ENCODE measurements at regions not wholly inside any gene's neighbourhood (a gene's known extent, or its start where the extent isn't known, plus 50 kb on each side); places are given as distances from the start of the nearest gene placed in this dataset.

GRCh38 chr17:65477600-65477999 lies 83.8 kb downstream of the AXIN2 start:
- no peak for DNase-seq (ENCODE audit: low read depth)

- no peak for DNase-seq (ENCODE audit: low read depth)
Observed at GRCh38 chr17:65474660-65475059, 86.8 kb downstream of the AXIN2 start.

DNA sequence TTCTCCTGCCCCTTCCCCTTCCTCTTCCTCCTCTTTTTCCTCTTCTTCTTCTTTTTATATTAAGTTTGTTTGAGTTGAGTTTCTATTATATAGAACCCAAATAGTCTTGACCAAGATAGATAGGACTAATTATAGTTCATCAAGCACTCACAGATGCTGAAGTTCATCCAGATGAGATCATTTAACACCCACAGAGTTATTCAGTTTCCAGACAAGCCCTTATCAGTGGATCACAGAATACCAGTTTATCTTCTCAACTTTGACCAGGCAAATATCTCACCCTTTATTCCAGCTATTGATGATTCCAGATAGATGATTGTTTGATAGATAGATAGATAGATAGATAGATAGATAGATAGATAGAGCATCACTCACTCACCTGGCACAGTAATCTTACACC lies 87.5 kb downstream of the AXIN2 start:
- DNase-seq (ENCODE audit: low read depth), result no peak

GRCh38 chr17:65473363-65473762 lies 88.1 kb downstream of the AXIN2 start:
- no peak for DNase-seq (ENCODE audit: low read depth)

DNA sequence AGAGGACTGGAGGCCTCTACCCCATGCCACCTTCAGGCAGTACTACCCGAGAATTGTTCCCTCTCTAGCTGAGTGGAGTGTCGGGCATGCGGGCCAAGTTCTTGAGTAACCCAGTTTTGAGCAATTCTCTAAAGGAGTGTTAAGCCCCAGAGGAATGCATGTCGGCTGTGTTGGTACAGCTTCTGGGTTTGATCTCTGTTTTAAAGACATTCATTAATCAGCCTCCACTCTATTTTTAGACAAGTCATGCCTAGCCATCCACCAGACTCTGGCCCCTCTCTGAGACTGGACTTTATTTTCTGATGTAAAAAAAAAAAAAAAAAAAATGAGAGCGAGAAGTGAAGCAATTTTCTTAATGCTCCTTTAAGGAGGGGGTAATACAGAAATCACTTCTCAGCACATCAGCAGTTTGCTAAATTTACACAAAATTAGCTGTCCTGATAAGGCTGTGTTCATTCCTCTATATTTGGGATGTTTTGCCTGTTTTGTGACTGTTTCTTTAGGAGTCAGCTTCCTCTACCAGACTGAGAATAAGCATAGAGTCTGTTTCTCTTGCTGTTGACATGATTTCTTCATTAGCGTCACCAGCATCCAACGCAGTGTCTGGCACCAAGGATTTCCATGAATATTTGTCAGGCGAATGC lies 88.7 kb downstream of the AXIN2 start:
- peak; percentile 2 for DNase-seq (ENCODE audit: low read depth)

DNA sequence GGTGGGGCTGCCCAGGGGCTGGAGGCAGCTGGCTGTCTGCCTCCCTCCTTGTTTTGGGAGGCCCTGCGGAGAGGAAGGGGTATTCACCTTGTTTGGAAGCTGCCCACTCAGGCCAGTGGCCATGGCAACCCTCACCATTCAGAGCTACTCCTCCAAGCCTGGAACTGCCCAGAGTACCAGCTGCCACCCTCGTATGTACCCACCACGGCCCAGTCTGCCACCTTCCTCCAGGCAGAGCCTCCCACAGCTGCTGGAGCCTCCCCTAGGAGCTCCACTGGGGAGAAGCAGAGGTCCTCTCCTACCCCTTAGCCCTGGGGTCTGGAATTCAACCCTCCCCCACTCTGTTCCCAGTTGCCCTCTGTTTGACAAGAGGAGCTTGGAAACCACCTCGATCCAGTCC lies 90.7 kb downstream of the AXIN2 start:
- no peak for DNase-seq (ENCODE audit: low read depth)

DNA sequence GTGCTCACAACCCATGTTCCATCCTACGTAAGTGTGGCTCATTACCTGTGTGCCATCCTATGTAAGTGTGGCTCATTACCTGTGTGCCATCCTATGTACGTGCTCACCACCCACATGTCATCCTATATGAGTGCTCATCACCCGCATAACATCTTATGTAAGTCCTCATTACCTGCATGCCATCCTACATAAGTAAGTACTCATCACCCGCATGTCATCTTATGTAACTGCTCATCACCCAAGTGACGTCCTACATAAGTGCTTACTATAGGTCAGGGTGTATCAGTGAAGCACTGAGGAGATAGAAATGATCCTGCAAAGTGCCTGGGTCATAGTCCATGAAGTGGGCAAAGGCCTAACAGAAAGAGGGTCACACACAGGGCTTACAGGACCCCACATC lies 93.1 kb downstream of the AXIN2 start:
- no peak for DNase-seq (ENCODE audit: low read depth)

DNA sequence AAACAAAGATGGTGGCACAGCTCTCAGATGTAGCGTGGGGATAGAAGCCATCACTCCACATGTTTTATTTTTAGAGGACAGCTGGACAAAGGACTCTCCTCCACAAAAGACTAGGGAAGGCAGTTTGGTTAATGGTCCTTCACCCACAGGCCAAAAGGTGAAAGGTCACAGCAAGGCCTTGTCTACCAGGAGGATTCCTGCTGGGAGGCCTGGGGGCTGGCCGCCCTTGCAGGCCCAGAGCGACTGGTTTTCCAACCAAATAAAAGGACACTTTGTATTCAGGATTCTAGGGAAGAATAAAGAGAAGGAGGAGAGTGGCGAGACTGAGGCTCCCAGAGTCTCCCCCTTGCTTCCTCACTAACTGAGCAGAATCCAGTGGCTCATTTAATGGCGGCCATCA lies 94.3 kb downstream of the AXIN2 start:
- DNase-seq (ENCODE audit: low read depth), result no peak

- DNase-seq (ENCODE audit: low read depth), result no peak
Observed at GRCh38 chr17:65466547-65466946, 94.9 kb downstream of the AXIN2 start.

DNA sequence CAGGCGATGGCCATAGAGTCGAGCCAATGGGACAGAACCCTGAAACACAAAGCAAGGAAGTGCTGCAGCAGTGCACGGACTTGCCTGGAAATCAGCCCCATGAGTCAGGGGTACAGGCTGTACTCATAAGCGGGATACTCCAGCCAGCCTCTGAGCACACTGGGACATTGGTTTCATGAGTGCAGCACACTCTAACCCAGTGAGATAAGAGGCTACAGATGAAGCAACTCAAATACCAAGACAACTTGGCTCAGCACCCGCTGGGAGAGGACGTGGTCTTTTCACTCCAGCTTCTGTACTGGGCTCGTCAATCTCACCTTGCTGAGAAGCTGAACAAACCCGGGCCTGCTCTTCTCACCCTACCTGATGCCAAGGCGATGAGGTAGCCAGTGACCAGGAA lies 98.2 kb downstream of the AXIN2 start:
- DNase-seq (ENCODE audit: low read depth), result no peak

DNA sequence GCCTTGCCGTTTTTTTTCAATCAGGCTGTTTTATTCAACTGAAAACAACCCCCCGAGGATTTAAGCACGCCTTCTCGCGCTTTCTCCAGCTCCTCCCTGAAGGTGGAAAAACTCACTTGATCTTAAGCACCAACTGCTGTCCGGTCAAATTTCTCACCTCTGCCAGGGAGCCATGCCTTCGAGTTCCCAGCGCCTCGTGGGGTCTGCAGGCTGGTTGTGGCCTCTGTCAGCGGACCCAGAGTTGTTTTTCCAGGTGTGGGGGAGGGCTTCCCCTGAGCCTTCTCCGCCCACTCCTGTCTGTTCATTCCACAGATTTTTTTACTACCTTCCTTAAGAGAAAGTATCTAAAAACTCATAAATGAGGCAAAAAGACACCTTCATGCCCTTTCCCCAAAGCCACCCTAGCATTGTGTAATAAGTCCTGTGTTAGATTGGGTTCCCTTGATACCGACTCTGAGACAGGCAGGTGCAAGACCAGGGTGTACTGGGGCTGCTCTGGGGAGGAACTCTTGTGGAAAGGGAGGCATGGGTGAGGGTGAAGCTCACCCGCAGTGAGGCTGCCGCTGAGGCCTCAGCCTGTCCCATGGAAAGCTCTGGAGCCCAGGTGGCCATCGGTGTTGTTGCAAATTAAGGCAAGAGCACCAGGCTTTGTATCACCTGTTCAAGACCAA lies 101.6 kb downstream of the AXIN2 start:
- DNase-seq (ENCODE audit: low read depth), result no peak

- DNase-seq (ENCODE audit: low read depth), result no peak
Observed at GRCh38 chr17:65457635-65458257, 103.7 kb downstream of the AXIN2 start.

GRCh38 chr17:65457183-65457582 lies 104.3 kb downstream of the AXIN2 start:
- DNase-seq (ENCODE audit: low read depth), result no peak

DNA sequence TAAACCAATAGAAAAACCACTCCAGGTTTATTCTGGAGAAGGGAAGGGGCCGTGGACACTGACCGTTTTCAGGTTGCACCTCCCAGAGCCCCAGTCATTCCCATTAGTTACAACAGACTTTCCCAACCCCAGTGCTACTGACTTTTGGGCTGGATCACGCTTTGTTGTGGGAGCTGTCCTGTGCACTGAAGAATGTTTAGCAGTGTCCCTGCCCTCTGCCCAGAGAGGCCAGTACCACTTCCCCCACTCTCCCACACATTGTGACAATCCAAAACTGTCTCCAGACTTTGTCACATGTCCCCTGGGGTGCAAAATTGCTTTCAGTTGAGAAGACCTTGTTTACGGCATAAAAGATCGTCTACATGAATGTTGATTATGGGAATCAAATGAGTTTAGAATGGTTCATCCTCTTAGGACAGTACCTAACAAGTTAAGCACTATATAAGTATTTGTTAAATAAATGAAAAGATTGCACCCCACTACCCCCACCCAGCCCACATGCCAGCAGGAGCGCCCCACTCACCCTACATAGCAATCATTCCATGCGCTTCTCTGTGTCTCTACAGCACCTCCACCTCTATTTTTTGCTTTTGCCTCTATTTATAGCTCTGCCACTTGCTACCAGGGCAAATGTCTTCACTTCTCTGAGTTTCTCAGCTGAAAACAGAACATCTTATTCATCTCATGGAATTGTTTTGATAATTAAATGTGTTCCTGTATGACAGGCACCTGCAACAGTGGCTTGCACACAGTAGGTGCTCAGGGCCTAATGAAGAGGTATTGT lies 104.9 kb downstream of the AXIN2 start:
- no peak for DNase-seq (ENCODE audit: low read depth)

- DNase-seq (ENCODE audit: low read depth), result no peak
Observed at GRCh38 chr17:65455972-65456343, 105.5 kb downstream of the AXIN2 start.

GRCh38 chr17:65455154-65455971 lies 106.1 kb downstream of the AXIN2 start:
- DNase-seq (ENCODE audit: low read depth), result no peak

GRCh38 chr17:65453204-65453931 lies 108.1 kb downstream of the AXIN2 start:
- DNase-seq (ENCODE audit: low read depth), result no peak

DNA sequence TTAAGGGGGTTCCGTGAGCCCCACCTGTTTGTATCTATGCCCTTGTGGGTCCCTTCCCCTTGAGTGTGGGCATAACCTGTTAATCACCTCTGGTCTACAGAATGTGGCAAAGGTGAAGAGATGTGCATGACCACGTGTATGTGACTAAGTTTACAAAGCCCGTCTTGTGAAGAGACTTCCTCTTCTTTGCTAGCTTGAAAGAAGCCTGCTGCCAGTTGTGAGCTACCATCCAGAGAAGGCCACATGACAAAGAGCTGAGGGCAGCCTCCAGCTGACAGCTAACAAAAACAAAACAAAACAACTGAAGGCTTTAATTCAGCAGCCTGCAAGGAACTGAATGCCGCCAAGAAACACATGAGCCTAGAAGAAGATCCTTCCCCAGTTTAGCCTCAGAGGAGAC lies 112.0 kb downstream of the AXIN2 start:
- DNase-seq (ENCODE audit: low read depth), result no peak

DNA sequence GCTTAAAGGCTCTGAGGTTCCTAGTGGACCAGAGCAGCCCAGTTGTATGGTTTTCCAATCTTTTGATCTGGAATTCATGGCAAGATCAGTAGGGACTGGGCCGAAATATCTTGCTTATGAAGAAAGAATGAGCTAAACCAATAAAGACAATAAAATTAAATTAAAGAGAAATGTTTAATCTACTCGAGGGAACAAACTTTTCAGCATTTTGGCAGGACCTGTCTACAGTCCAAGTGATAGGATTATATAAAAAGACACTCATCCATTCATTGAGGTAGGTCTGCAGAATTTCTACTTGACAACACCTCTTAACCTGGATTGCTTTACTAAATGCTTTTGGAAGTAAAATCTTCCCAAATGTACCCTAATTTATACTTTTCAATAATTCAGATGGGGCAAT lies 113.6 kb downstream of the AXIN2 start:
- DNase-seq (ENCODE audit: low read depth), result no peak

DNA sequence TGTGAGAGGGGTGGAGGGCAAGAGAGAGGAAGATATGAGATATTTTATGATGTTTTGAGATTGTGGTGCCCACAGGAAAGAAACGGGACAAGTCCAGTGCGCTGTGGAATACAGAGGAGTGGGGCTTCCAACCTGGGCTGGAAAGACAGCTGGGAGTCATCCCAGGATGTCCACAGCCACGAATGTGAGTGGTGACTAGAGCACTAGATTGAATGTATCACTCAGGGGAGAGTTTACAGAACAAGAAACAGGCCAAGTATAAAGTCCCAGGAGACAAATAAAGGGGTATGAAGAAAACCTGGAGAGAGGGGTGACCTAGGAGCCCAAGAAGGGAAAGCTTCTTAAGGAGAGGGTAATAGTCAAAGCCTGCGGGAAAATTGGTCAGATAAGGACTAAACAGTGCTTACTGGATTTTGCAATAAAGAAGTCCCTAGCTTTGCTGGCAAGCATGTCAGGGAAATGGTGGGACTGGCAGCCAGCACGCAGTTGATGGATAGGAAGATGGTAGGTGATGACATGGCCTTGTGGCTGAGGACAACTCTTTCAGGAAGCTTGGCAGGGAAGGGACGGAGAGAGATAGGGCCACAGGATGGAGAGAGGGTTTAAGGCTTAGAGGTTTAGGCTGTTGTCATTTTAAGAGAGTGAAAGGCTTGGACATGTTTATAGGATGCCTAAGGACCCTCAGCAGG lies 114.5 kb downstream of the AXIN2 start:
- no peak for DNase-seq (ENCODE audit: low read depth)

- DNase-seq (ENCODE audit: low read depth), result no peak
Observed at GRCh38 chr17:65446043-65446442, 115.4 kb downstream of the AXIN2 start.

All from fibroblast of the conjunctiva (primary cell).